ENCODE measurements at regions not wholly inside any gene's neighbourhood (a gene's known extent, or its start where the extent isn't known, plus 50 kb on each side); places are given as distances from the start of the nearest gene placed in this dataset.

GRCh38 chr2:9772035-9772998 lies 71.0 kb upstream of the TAF1B start:
- intact Hi-C loops (cut with DNase I) = no loop called here
- H3K4me3 ChIP-seq = no peak overlapping the region
- TF ChIP-seq CTCF (IDR thresholded peaks at IDR 0.05) = no peak
- no peak overlapping the region for H3K27ac ChIP-seq
- H3K27me3 ChIP-seq = no peaks in the 10 kb centered on the region
- no peaks in the 10 kb centered on the region for H3K9me3 ChIP-seq
- no peak for DNase-seq (ENCODE audit: low spot score in 2 of 2)
- peaks cover 3 to 4% of the 10 kb centered on the region in 2 donors for H3K4me1 ChIP-seq
- no peaks in the 10 kb centered on the region for H3K36me3 ChIP-seq

- no peaks in the 10 kb centered on the region for H3K27me3 ChIP-seq
- H3K36me3 ChIP-seq = no peaks in the 10 kb centered on the region
- intact Hi-C loops (cut with DNase I) = no loop called here
- H3K27ac ChIP-seq = no peak overlapping the region
- no peak for TF ChIP-seq CTCF (IDR thresholded peaks at IDR 0.05)
- no peak for DNase-seq (ENCODE audit: low spot score in 2 of 2)
- H3K4me3 ChIP-seq = no peak overlapping the region
- H3K9me3 ChIP-seq = no peaks in the 10 kb centered on the region
- H3K4me1 ChIP-seq = peaks cover 3 to 4% of the 10 kb centered on the region in 2 donors
These were observed 70.0 kb upstream of the TAF1B start for GRCh38 chr2:9772999-9773902.

GRCh38 chr2:9773903-9774239 lies 69.4 kb upstream of the TAF1B start:
- Histone ChIP-seq H3K4me3 (no peak overlapping the region), H3K27ac (no peak overlapping the region), H3K9me3 (no peaks in the 10 kb centered on the region), H3K36me3 (no peaks in the 10 kb centered on the region), H3K27me3 (no peaks in the 10 kb centered on the region), H3K4me1 (peaks cover 3 to 4% of the 10 kb centered on the region in 2 donors)
- intact Hi-C loops (cut with DNase I) = no loop called here
- TF ChIP-seq CTCF (IDR thresholded peaks at IDR 0.05) = no peak
- no peak for DNase-seq (ENCODE audit: low spot score in 2 of 2)

GRCh38 chr2:9774266-9774665 lies 69.0 kb upstream of the TAF1B start:
- H3K4me3 ChIP-seq = no peak overlapping the region
- no peak for TF ChIP-seq CTCF (IDR thresholded peaks at IDR 0.05)
- H3K27ac ChIP-seq = no peak overlapping the region
- H3K36me3 ChIP-seq = no peaks in the 10 kb centered on the region
- H3K4me1 ChIP-seq = peaks cover 3 to 4% of the 10 kb centered on the region in 2 donors
- intact Hi-C loops (cut with DNase I) = no loop called here
- no peaks in the 10 kb centered on the region for H3K27me3 ChIP-seq
- DNase-seq (ENCODE audit: low spot score in 2 of 2) = no peak
- H3K9me3 ChIP-seq = no peaks in the 10 kb centered on the region

GRCh38 chr2:9775351-9775750 lies 67.9 kb upstream of the TAF1B start:
- TF ChIP-seq CTCF (IDR thresholded peaks at IDR 0.05) = no peak
- H3K27ac ChIP-seq = no peak overlapping the region
- no peaks in the 10 kb centered on the region for H3K9me3 ChIP-seq
- H3K36me3 ChIP-seq = no peaks in the 10 kb centered on the region
- no peak overlapping the region for H3K4me3 ChIP-seq
- intact Hi-C loops (cut with DNase I) = no loop called here
- no peak for DNase-seq (ENCODE audit: low spot score in 2 of 2)
- H3K4me1 ChIP-seq = peaks cover 3 to 4% of the 10 kb centered on the region in 2 donors
- no peaks in the 10 kb centered on the region for H3K27me3 ChIP-seq
